Activated CD4-positive, alpha-beta memory T cell treated with anti-CD3 and anti-CD28 coated beads, Interleukin-2, amount 10 ng/mL, durations not matched to agents 7 days and 5 days (primary cell): ENCODE measurements at regions not wholly inside any gene's neighbourhood (a gene's known extent, or its start where the extent isn't known, plus 50 kb on each side); places are given as distances from the start of the nearest gene placed in this dataset.

Experiments
- CTCF ChIA-PET: fragments of 350-600 bp; sonication (Branson Sonifier 250); formaldehyde crosslinking; loops from one replicate; lab custom pipeline; 2021; ENCODE audit warnings: antibody characterized with exemption, inconsistent platforms; lab: Charles Lee
- POLR2A ChIA-PET: fragments of 350-600 bp; sonication (Branson Sonifier 250); formaldehyde crosslinking; loops from one replicate; lab custom pipeline; 2021; ENCODE audit warnings: antibody characterized with exemption; lab: Charles Lee
- DNase-seq: peaks from one replicate; pipeline ENCODE4 v3.0.0-alpha.2; 2020
- H3K27ac Mint-ChIP-seq: one replicate; pipeline ENCODE4 v1.8.0; 2021; ENCODE audit warnings: mild to moderate bottlenecking, mixed read lengths
- H3K27me3 Mint-ChIP-seq: one replicate; pipeline ENCODE4 v1.8.0; 2021; ENCODE audit warnings: mixed read lengths
- H3K36me3 Mint-ChIP-seq: one replicate; pipeline ENCODE4 v1.8.0; 2021; ENCODE audit warnings: low read depth, mixed read lengths
- H3K4me1 Mint-ChIP-seq: one replicate; pipeline ENCODE4 v1.8.0; 2021; ENCODE audit warnings: mixed read lengths
- H3K4me3 Mint-ChIP-seq: one replicate; pipeline ENCODE4 v1.8.0; 2021; ENCODE audit warnings: mild to moderate bottlenecking, mixed read lengths
- H3K9me3 Mint-ChIP-seq: one replicate; pipeline ENCODE4 v1.8.0; 2021; ENCODE audit warnings: mixed read lengths

DNA sequence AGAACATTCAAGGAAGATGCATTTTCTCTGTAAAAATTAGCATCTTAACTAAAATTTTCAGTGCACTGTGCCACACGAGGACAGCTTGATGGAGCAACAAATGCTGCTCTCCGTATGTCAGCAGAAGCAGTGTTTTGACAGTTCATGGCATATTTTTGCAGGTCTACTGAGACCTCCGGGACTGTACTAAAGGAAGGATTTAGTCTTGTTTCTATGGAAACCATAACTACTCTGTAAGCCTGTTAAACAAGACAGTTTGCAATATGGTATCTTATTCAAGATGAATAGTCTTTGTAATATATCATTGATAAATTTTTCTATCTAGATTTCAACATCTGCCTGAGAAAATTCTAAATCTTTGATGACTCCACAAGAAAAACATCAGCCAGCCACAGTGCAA lies 184.0 kb upstream of the GUCY1A2 start:
- Mint-ChIP-seq H3K4me3 (no peak overlapping the region), H3K27me3 (no peaks in the 10 kb centered on the region), H3K4me1 (no peaks in the 10 kb centered on the region), H3K9me3 (peaks cover 4% of the 10 kb centered on the region), H3K27ac (no peak overlapping the region), H3K36me3 (no peaks in the 10 kb centered on the region)
- CTCF ChIA-PET, result no interaction called here
- no peak for DNase-seq
- POLR2A ChIA-PET, result no interaction called here

DNA sequence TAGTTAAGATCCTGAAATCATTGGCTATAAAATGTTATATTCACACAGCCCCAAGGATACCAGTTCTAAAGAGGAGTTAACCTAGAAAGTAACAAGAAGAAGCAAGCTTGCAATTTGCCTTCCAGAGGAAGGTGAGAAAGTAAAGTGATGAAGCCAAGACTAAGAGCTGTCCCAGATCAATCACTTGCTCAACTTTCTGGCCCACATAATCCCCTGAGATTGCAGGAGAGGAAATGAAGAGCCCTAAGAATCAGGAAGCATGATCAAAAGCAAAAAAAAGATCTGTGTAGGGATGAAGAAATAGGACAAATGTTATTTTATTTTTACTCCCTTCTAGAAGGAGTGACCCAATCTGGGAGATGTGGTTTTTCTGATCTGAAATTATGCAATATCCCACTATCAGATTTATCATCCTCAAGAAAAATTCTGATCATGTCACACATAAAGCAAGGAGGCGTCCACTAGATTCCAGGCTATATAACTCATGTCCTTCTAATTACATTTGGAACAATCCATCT lies 180.3 kb upstream of the GUCY1A2 start:
- Mint-ChIP-seq H3K27me3 (no peaks in the 10 kb centered on the region), H3K9me3 (peaks cover 5% of the 10 kb centered on the region), H3K4me1 (no peaks in the 10 kb centered on the region), H3K4me3 (no peak overlapping the region), H3K27ac (no peak overlapping the region), H3K36me3 (no peaks in the 10 kb centered on the region)
- no peak for DNase-seq
- ChIA-PET POLR2A (no interaction called here), CTCF (no interaction called here)

DNA sequence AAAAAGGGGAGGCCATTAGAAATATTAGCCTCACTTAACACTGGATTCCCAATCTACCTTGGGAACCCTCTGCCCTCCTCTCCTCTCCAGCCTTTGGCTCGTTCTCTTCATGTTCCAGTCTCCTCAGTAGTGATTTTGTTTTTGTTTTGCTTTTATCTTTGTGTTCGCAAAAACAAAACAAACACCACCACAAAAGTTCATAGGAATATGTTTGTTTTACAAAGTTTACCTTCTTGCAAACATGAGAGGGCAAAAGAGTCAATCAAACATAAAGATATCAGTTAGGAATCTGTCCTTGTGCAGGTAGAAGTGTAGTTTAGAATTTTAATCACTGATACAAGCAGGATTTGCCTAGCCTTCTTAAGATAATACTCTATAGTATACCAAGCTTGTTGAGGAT lies 179.7 kb upstream of the GUCY1A2 start:
- Mint-ChIP-seq H3K9me3 (peaks cover 5% of the 10 kb centered on the region), H3K27ac (no peak overlapping the region), H3K4me1 (no peaks in the 10 kb centered on the region), H3K27me3 (no peaks in the 10 kb centered on the region), H3K36me3 (no peaks in the 10 kb centered on the region), H3K4me3 (no peak overlapping the region)
- ChIA-PET POLR2A (no interaction called here), CTCF (no interaction called here)
- no peak for DNase-seq

DNA sequence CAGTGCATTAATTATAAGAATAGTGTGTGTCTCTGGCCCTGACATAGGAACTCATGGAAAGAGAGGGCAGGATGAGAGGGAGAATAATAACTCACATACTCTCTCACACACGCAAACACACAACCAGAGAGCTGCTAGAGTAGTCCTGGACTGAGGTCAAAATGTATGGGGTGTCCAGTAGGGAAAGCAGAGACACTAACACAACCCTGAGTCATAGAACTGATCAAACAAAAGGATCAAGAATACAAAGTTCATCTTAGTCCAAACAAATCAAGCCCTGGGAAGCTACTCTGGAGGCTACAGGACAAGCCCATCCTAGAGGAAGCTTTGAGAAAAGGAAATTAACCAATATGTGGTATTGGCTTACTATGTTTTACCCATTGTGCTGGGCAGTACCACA lies 178.5 kb upstream of the GUCY1A2 start:
- POLR2A ChIA-PET, result no interaction called here
- CTCF ChIA-PET, result no interaction called here
- Mint-ChIP-seq H3K4me1 (no peaks in the 10 kb centered on the region), H3K9me3 (peaks cover 7% of the 10 kb centered on the region), H3K4me3 (no peak overlapping the region), H3K36me3 (no peaks in the 10 kb centered on the region), H3K27ac (no peak overlapping the region), H3K27me3 (no peaks in the 10 kb centered on the region)
- no peak for DNase-seq

DNA sequence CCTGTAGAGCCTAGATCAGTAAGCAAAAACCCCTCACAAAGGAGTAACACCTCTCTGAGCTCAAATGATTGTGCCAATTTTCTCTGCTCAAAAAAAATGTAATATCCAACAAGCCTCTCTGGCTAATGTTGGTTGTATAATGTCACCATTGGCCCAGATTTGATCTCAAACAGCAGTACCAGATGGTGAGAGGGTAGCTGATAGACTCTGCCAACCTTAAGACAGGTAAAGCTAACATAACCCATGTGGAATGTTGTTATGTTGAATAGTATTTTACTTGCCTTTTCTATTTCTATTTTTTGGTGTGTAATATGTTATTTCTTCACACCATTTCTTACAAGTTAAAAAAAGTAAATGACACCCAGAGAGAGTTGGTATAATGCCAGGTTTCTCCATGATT lies 166.7 kb upstream of the GUCY1A2 start:
- no peaks in the 10 kb centered on the region for H3K4me1 Mint-ChIP-seq
- H3K36me3 Mint-ChIP-seq, result no peaks in the 10 kb centered on the region
- ChIA-PET CTCF (no interaction called here), POLR2A (no interaction called here)
- H3K9me3 Mint-ChIP-seq, result no peaks in the 10 kb centered on the region
- H3K27me3 Mint-ChIP-seq, result no peaks in the 10 kb centered on the region
- H3K4me3 Mint-ChIP-seq, result no peak overlapping the region
- no peak for DNase-seq
- no peak overlapping the region for H3K27ac Mint-ChIP-seq

DNA sequence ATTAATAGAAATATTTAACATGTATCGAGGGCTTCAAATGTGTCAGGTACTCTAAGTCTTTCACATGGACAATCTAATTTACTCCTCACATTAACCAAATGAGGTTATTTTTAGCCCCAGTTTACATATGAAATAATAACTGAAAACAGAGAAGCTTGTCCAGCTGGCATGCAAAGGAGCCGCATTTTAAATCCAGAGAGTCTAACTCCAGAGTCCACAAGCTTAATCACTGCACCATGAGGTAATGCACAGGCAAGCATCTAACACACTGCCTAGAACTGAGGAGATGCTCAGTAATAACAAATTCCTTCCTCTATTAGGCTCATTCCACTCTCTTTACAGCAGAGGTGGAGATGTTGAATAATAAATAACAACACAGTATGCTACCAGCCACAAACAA lies 165.7 kb upstream of the GUCY1A2 start:
- peaks cover 2% of the 10 kb centered on the region for H3K9me3 Mint-ChIP-seq
- H3K27ac Mint-ChIP-seq, result no peak overlapping the region
- H3K4me3 Mint-ChIP-seq, result no peak overlapping the region
- DNase-seq, result no peak
- ChIA-PET POLR2A (no interaction called here), CTCF (no interaction called here)
- H3K4me1 Mint-ChIP-seq, result no peaks in the 10 kb centered on the region
- H3K27me3 Mint-ChIP-seq, result no peaks in the 10 kb centered on the region
- H3K36me3 Mint-ChIP-seq, result no peaks in the 10 kb centered on the region

DNA sequence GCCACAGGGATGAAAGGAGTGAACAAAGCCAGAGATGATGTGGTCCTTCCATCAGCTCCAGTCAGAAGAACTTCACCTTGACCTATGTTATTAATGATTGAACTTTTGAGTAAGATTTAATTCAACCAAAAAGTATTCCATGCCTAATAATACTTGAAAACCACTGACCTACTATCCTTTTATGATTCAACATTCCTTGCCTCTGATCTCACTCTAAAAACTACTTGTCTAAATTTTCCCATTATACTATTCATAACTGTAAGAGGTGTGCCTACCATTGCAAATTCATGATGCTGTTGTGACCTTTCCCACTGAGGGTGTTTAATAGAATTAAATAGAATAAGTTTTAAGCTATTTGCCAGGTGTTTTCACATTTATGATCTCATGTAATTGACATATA lies 164.7 kb upstream of the GUCY1A2 start:
- Mint-ChIP-seq H3K4me1 (no peaks in the 10 kb centered on the region), H3K9me3 (peaks cover 2% of the 10 kb centered on the region), H3K27ac (no peak overlapping the region), H3K36me3 (no peaks in the 10 kb centered on the region), H3K4me3 (no peak overlapping the region), H3K27me3 (no peaks in the 10 kb centered on the region)
- ChIA-PET POLR2A (no interaction called here), CTCF (no interaction called here)
- no peak for DNase-seq

DNA sequence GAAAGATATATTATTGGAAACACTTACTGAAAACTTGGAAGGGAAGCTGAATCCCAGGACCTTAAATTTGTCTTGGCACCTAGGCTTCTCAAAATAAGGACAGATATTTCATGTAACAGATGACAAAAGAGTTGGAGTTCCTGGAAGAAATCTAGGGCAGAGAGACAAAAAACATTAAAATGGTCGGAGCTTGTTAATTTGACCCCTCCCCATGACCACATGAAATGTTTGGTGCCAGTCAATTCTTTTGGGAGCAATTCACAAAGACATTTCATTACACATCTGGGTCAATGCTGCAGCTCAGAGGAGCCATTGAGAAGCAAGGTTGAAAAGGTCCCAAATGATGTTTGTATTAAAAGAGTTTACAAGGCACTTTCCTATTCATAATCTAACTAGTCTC lies 162.0 kb upstream of the GUCY1A2 start:
- Mint-ChIP-seq H3K36me3 (no peaks in the 10 kb centered on the region), H3K4me3 (no peak overlapping the region), H3K4me1 (no peaks in the 10 kb centered on the region), H3K9me3 (peaks cover 9% of the 10 kb centered on the region), H3K27me3 (no peaks in the 10 kb centered on the region), H3K27ac (no peak overlapping the region)
- POLR2A ChIA-PET, result no interaction called here
- CTCF ChIA-PET, result no interaction called here
- DNase-seq, result no peak

DNA sequence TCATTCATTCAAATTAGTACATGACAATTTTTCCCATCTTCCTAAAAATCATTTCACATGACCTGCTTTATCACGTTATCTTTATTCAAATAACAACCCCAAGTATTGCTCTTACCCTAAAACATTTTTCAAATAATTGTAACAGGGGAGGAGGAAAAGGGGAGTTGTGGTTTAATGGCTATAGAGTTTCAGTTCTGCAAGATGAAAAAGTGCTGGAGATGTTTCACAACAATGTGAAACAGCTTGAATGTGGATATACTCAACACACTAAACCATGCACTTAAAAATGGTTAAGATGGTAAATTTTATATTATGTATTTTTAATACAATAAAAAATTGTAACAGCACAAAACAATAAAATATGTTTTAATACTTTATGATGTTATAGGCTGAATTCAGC lies 161.6 kb upstream of the GUCY1A2 start:
- Mint-ChIP-seq H3K27me3 (no peaks in the 10 kb centered on the region), H3K4me1 (no peaks in the 10 kb centered on the region), H3K27ac (no peak overlapping the region), H3K36me3 (no peaks in the 10 kb centered on the region), H3K4me3 (no peak overlapping the region), H3K9me3 (peaks cover 9% of the 10 kb centered on the region)
- no peak for DNase-seq
- POLR2A ChIA-PET, result no interaction called here
- CTCF ChIA-PET, result no interaction called here

DNA sequence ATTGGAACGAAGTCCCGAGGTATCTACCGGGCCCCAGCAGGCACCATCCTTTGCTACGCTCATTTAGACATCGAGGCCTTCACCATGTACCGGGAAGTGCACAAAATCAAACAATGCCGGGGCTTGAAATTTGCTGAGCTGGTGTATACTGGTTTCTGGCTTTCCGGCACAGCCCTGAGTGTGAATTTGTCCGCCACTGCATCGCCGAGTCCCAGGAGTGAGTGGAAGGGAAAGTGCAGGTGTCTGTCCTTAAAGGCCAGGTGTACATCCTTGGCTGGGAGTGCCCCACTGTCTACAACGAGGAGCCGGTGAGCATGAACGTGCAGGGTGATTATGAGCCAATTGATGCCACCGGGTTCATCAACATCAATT lies 158.8 kb upstream of the GUCY1A2 start:
- no peaks in the 10 kb centered on the region for H3K4me1 Mint-ChIP-seq
- H3K9me3 Mint-ChIP-seq, result peaks cover 9% of the 10 kb centered on the region
- ChIA-PET POLR2A (no interaction called here), CTCF (no interaction called here)
- no peaks in the 10 kb centered on the region for H3K27me3 Mint-ChIP-seq
- no peak for DNase-seq
- H3K36me3 Mint-ChIP-seq, result no peaks in the 10 kb centered on the region
- H3K4me3 Mint-ChIP-seq, result no peak overlapping the region
- no peak overlapping the region for H3K27ac Mint-ChIP-seq

DNA sequence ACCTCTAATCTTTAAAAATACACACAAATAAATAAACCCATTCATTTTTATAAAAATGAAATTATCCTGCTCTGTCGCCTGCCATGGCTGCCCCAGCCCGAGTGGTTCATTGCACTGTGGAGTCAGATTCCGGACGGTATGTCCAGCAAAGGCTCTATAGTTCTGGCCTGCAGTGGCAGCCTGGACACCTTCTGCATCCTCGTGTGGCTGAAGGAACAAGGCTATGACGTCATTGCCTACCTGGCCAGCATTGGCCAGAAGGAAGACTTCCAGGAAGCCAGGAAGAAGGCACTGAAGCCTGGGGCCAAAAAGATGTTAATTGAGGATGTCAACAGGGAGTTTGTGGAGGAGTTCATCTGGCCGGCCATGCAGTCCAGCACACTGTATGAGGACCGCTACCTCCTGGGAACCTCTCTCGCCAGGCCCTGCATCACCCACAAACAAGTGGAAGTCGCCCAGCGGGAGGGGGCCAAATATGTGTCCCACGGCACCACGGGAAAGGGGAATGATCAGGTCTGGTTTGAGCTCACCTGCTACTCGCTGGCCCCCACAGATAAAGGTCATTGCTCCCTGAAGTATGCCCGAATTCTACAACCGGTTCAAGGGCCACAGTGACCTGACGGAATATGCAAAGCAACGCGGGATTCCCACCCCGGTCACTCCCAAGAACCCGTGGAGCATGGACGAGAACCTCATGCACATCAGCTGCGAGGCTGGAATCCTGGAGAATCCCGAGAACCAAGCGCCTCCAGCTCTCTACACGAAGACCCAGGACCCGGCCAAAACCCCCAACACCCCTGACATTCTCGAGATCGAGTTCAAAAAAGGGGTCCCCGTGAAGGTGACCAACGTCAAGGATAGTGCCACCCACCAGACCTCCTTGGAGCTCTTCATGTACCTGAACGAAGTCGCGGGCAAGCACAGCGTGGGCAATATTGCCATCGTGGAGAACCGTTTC lies 158.2 kb upstream of the GUCY1A2 start:
- Mint-ChIP-seq H3K9me3 (peaks cover 9% of the 10 kb centered on the region), H3K36me3 (no peaks in the 10 kb centered on the region), H3K27me3 (no peaks in the 10 kb centered on the region), H3K27ac (no peak overlapping the region), H3K4me3 (no peak overlapping the region), H3K4me1 (no peaks in the 10 kb centered on the region)
- no peak for DNase-seq
- CTCF ChIA-PET, result no interaction called here
- POLR2A ChIA-PET, result no interaction called here

DNA sequence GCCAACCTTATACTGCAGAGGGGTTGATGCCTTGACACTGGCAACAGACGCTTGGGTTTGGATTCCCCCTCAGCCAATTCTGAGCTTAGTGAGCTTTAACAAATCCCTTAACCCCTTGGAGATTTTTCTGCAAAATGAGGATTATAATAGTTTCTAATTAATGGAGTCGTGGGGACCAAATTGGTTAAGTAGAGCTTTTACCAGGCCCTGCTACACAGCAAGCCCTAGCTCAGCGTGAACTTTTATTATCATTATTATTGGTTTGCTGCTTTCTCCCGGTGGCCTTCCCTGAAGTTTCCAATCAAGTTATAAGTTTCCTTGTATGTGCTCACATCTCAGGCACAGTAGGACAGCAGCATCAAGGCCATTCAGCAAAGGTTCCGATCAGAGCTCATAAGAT lies 156.6 kb upstream of the GUCY1A2 start:
- no peak overlapping the region for H3K4me3 Mint-ChIP-seq
- H3K27me3 Mint-ChIP-seq, result no peaks in the 10 kb centered on the region
- H3K27ac Mint-ChIP-seq, result no peak overlapping the region
- no peaks in the 10 kb centered on the region for H3K36me3 Mint-ChIP-seq
- no peak for DNase-seq
- ChIA-PET CTCF (no interaction called here), POLR2A (no interaction called here)
- H3K4me1 Mint-ChIP-seq, result no peaks in the 10 kb centered on the region
- peaks cover 9% of the 10 kb centered on the region for H3K9me3 Mint-ChIP-seq

DNA sequence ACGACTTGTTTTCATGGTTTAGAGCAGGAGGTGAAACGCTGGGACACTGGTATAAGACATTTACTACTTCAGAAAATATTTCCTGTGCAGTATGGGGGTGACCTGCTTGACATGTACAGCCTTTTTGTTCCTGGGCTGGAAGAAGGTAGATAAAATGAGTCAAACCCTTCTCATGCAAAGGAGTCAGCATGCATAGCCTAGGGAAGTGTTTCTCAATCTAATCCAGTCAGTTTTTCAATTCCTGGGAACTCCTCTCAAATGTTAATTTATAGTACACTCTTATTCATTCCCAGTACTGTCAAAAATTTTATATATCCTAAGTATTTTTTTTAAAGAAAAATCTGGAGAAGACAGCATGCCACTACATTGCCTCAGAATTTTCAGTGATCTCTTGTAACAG lies 154.7 kb upstream of the GUCY1A2 start:
- CTCF ChIA-PET, result no interaction called here
- Mint-ChIP-seq H3K36me3 (no peaks in the 10 kb centered on the region), H3K27ac (no peak overlapping the region), H3K27me3 (no peaks in the 10 kb centered on the region), H3K4me1 (no peaks in the 10 kb centered on the region), H3K4me3 (no peak overlapping the region), H3K9me3 (peaks cover 11% of the 10 kb centered on the region)
- POLR2A ChIA-PET, result no interaction called here
- no peak for DNase-seq

DNA sequence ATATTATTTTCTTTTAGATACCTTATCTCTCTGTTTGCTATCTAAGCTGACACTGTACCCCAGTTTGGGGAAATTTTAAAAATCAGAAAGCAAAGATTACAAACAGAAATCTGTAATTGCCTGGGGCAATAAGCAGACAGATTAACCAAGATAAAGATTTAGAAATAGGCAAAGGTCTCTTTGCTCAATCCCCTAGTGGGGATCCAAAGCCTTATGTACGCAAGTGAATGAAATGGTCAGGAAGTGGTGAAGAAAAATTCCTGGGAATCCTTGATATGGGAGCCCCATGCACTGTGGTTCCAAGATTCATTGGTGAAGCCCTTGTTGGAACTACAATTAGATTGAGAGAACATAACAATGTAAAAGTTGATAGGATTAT lies 139.5 kb upstream of the GUCY1A2 start:
- H3K27ac Mint-ChIP-seq, result no peak overlapping the region
- H3K36me3 Mint-ChIP-seq, result no peaks in the 10 kb centered on the region
- POLR2A ChIA-PET, result no interaction called here
- CTCF ChIA-PET, result no interaction called here
- no peaks in the 10 kb centered on the region for H3K27me3 Mint-ChIP-seq
- DNase-seq, result no peak
- no peaks in the 10 kb centered on the region for H3K9me3 Mint-ChIP-seq
- H3K4me3 Mint-ChIP-seq, result no peak overlapping the region
- H3K4me1 Mint-ChIP-seq, result no peaks in the 10 kb centered on the region
